Body of pancreas (tissue), 4 donors: ENCODE measurements at regions not wholly inside any gene's neighbourhood (a gene's known extent, or its start where the extent isn't known, plus 50 kb on each side); places are given as distances from the start of the nearest gene placed in this dataset.
"Not testable (repeated sequence)": the region's sequence is repeated elsewhere in the genome, so short reads cannot be mapped to it uniquely, and the experiment has no call there.

Source experiments
- ATAC-seq: fragments of 150-250 bp; one replicate; pipeline ENCODE4 v1.9.1; 2016
- DNase-seq, 4 donors: peaks; one replicate each; pipeline ENCODE4 v3.0.0-alpha.2; 2019
- H3K27ac ChIP-seq, 4 donors: fragments of 200-600 bp; sonication (generic); 1 replicate in 3 of 4; 2 replicates in 1 of 4; pipeline versions ENCODE4 v1.5.1 to v1.6.1; 2016 to 2019; ENCODE audit warnings: mild to moderate bottlenecking in 1 of 4, mixed read lengths in 1 of 4, moderate library complexity in 1 of 4
- H3K27me3 ChIP-seq, 2 donors: fragments of 200-600 bp; sonication (generic); one replicate each; pipeline ENCODE4 v1.6.0; 2016; ENCODE audit warnings: mild to moderate bottlenecking in 1 of 2
- H3K36me3 ChIP-seq, 2 donors: fragments of 200-600 bp; sonication (generic); replicated peaks in 1 of 2; 2 replicates each; pipeline ENCODE4 v1.5.1; 2016; ENCODE audit warnings: low read depth in 2 of 2; ENCODE audit not compliant: insufficient read depth in 1 of 2
- H3K4me1 ChIP-seq: fragments of 200-600 bp; sonication (generic); one replicate; pipeline ENCODE4 v1.6.0; 2016
- H3K4me3 ChIP-seq, 2 donors: fragments of 200-600 bp; sonication (generic); 1 replicate in 1 of 2; 2 replicates in 1 of 2; pipeline ENCODE4 v1.5.1; 2016 to 2019
- H3K9me3 ChIP-seq, 3 donors: fragments of 200-600 bp; sonication (generic); 1 replicate in 2 of 3; 2 replicates in 1 of 3; pipeline ENCODE4 v1.5.1; 2016
- WGBS, 2 donors: methylation state at CpG; one replicate each; pipeline ENCODE4 v1.1.5; 2017; 5-methylcytosine and 5-hydroxymethylcytosine counted together
- intact Hi-C: fragments of 100-400 bp; cut with DNase I; formaldehyde crosslinking; loops from one replicate; pipeline ENCODE4 v1.15.1; 2023

DNA sequence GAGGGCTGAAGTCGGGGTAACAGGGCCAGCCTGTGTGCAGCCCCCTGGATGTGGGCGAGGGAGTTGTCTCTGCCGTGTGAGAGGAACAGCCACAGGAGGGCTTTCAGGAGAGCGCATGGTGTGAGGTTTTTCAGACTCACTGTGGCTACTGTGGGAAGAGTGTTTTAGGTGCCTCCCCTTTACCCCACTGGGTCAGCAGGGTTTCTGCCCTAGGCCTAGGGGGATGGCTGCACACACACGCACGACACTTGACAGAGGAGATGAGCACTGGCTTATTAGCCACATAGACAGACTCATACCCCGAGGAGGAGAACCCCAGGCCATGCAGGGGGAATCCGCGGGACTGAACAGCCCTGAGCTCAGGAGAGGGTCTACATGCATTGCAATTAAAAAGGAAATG lies 70.8 kb upstream of the GOLGA6L6 start:
- H3K27me3 ChIP-seq, DNase-seq, ATAC-seq, H3K4me3 ChIP-seq, H3K4me1 ChIP-seq, H3K9me3 ChIP-seq, intact Hi-C loops, H3K36me3 ChIP-seq, H3K27ac ChIP-seq: not testable (repeated sequence)
- WGBS, 2 donors = 64 to 67% methylated on average over 5 to 9 of the region's 9 CpGs

DNA sequence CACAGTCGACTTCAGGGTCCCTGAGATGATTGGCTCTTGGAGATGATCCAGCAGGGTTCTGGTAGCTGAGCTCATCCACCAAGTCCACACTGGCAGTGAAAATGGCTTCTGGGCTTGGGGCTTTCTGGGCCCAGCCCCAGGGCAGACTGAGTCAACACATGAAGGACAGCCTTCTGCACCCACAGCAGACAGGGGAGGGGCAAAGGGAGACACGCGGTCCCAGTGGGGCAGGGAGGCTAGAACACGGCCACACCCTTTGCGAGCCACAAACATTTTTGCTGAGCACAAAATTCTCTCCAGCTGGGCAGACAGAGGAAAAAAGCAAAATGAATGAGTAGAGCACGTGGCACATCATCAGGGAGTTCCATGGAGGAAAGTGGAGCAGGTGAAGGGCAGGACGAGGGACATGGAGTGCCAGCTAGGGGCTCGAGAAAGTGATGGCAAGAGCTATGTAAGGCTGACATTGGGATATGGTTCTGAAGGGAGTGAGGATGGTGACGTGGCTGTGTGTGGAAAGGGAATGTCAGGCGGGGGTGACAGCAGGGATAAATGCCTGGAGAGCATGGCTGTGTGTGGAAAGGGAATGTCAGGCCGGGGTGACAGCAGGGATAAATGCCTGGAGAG lies 70.2 kb upstream of the GOLGA6L6 start:
- H3K9me3 ChIP-seq, ATAC-seq, H3K27ac ChIP-seq, H3K27me3 ChIP-seq, H3K4me1 ChIP-seq, DNase-seq, H3K36me3 ChIP-seq, H3K4me3 ChIP-seq, intact Hi-C loops: not testable (repeated sequence)
- WGBS, 2 donors = no CpG with 5 or more reads among the region's 11 CpGs

DNA sequence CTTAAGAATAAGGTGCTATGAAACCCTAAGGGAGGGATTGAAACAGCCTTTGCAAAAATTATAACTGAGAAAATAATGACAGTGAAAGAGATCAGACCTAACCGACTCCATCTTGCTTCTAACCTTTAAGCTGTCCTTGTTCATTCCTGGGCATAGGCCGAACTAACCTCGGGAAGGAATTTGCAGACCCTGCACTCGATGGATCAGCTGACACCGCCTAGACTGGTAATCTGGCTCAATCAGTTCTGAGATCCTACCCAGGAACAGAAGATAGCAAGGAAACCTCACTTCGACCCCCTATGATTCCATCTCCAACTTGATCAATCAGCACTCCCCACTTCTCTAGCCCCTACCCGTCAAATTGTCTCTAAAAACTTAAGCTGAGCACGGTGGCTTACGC lies 66.6 kb upstream of the GOLGA6L6 start:
- WGBS, 2 donors = 80 to 85% methylated on average over 6 of the region's 9 CpGs
- ATAC-seq, H3K36me3 ChIP-seq, intact Hi-C loops, H3K4me1 ChIP-seq, H3K27me3 ChIP-seq, H3K27ac ChIP-seq, H3K4me3 ChIP-seq, H3K9me3 ChIP-seq, DNase-seq: not testable (repeated sequence)

DNA sequence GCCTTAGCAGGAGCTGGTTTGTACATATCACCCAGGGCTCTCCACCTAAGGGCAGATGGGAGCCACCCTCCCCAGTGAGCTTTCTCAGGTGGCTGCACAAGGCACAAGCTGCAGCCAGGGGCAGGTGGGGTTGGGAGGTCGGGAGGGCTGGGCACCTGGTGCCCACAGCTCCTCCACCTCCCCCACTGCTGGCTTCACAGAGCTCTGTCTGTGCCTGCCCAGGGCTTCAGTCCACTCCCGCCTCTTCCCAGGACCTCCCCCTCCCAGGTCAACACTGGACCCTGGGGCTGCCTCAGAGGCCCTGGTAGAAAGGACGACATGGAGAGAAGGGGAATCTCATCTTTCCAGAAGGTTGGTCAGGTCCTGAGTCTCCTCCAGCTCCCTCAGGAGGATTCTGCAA lies 55.6 kb upstream of the GOLGA6L6 start:
- 100% methylated on average over 1 of the region's 3 CpGs; no CpG with 5 or more reads in 1 of the 2 donors for WGBS, 2 donors
- H3K4me3 ChIP-seq, ATAC-seq, H3K9me3 ChIP-seq, H3K4me1 ChIP-seq, intact Hi-C loops, H3K27me3 ChIP-seq, H3K36me3 ChIP-seq, DNase-seq, H3K27ac ChIP-seq: not testable (repeated sequence)

DNA sequence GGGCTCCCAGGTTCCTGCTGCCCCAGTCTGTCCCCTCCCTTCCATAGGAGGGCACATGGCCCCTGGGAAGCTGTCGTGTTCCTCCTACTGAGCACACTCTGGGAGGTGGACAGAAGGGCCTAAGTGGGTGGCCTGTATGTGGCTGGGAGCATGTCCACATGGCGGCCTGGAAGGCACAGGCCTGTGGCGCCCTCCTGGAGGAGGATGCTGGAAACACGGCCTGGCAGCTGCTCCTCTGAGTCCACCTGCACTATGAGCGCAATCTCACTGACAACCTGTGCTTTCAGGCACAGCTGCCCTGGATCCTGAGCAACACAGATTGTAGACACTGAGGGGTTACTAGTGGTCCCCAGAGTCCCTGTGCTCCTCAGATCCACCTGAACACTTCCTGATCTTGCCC lies 52.6 kb upstream of the GOLGA6L6 start:
- not testable (repeated sequence) for H3K4me1 ChIP-seq

DNA sequence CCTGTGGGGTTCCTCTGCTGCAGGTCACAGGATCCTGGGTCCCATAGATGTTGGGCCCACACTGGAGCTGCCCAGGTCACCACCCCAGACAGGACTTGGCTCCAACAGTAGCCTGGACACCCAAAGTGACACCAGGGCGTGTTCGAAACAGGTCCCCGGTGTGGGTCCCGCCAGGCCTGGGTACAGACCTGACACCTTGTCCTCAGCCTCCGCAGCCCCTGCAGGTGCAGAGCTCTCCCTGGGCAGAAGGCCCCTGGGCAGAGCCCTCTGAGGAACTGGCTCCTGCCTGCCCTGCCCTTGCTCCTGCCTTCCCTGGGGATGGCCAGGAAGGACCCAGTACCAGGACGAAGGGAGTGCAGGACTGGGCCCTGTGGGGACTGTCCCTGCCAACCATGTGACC lies 50.3 kb upstream of the GOLGA6L6 start:
- H3K4me1 ChIP-seq, H3K9me3 ChIP-seq, H3K36me3 ChIP-seq, H3K27ac ChIP-seq, H3K27me3 ChIP-seq, ATAC-seq, intact Hi-C loops, H3K4me3 ChIP-seq, DNase-seq: not testable (repeated sequence)
- WGBS, 2 donors = no CpG with 5 or more reads among the region's 6 CpGs

More for the DNA sequence above, 52.6 kb upstream of the GOLGA6L6 start:
- H3K4me3 ChIP-seq, H3K36me3 ChIP-seq, DNase-seq, intact Hi-C loops, H3K27me3 ChIP-seq, H3K27ac ChIP-seq, ATAC-seq, H3K9me3 ChIP-seq: not testable (repeated sequence)
- no CpG with 5 or more reads among the region's 5 CpGs for WGBS, 2 donors
